Erythroblast (primary cell): ENCODE measurements at regions not wholly inside any gene's neighbourhood (a gene's known extent, or its start where the extent isn't known, plus 50 kb on each side); places are given as distances from the start of the nearest gene placed in this dataset.

ENCODE experiments used
- GATA1 ChIP-seq: IDR thresholded peaks from 2 replicates; pipeline ENCODE4 v1.6.1; 2011; ENCODE audit warnings: low read depth, mild to moderate bottlenecking, control low read depth, low read length, moderate library complexity
- POLR2A ChIP-seq: IDR thresholded peaks from 2 replicates; pipeline ENCODE4 v1.6.1; 2011; ENCODE audit warnings: mild to moderate bottlenecking, low read length

DNA sequence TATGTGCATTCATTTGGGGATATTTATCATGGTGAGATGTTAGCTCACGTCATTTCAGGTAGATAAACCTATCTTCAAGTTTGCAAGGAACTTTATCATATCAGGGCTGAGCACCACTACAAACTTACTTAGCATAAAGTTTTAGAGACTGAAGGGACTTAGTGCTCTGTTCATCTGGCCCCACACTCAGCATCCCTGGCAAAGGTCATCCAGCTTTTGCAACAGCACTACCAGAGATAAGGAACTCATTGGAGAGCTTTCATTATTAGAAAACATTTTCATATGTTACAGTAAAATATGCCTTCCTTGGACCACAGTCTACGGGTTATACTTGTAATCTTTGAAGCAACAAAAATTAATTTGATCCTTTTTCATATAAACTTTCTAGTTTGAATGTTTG lies 263.4 kb downstream of the POU4F1 start:
- TF ChIP-seq POLR2A: no peak
- no peak for TF ChIP-seq GATA1
